HG02852 (cell line): ENCODE measurements at regions not wholly inside any gene's neighbourhood (a gene's known extent, or its start where the extent isn't known, plus 50 kb on each side); places are given as distances from the start of the nearest gene placed in this dataset.
"Not testable (repeated sequence)": the region's sequence is repeated elsewhere in the genome, so short reads cannot be mapped to it uniquely, and the experiment has no call there.

Experiments
- ATAC-seq: cut with Tn5 transposase; IDR thresholded peaks from one replicate; pipeline ENCODE4 v1.9.1; 2021; ENCODE audit warnings: mild to moderate bottlenecking, moderate library complexity; ENCODE audit not compliant: unreplicated experiment

DNA sequence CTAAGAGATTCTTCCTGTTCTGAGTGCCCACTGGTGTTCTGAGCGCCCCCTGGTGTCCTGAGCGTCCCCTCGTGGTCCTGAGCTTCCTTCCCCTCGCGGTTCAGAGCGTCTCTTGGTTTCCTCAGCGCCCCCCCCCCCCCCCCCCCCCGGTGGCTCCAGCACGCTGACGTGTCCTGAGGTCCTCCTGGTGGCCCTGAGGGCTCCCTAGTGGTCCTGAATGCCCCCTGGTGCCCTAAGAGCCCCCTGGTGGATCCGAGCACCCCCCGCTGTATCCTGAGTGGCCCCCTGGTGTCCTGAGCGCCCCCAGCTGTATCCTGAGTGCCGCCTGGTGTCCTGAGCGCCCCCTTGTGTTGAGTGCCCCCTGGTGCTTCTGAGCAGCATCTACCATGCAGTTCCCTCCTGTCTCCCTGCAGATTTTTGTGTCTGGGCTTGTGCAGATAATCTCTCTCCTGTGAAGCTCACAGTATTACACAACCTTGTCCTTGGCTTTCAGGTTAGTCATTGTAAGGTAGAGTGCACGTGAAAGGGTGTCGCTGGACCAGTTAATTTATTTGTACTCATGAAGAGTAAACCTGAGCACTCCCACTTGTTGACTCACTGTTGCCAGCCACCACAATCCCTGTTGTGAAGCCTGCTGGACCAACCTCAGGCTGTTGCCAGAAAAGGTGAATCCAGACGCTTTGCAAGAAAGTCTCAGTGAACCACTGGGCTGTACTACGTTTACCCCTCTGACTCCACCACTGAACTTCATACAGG lies 1168.4 kb downstream of the TMEM121 start:
- no peak for ATAC-seq

DNA sequence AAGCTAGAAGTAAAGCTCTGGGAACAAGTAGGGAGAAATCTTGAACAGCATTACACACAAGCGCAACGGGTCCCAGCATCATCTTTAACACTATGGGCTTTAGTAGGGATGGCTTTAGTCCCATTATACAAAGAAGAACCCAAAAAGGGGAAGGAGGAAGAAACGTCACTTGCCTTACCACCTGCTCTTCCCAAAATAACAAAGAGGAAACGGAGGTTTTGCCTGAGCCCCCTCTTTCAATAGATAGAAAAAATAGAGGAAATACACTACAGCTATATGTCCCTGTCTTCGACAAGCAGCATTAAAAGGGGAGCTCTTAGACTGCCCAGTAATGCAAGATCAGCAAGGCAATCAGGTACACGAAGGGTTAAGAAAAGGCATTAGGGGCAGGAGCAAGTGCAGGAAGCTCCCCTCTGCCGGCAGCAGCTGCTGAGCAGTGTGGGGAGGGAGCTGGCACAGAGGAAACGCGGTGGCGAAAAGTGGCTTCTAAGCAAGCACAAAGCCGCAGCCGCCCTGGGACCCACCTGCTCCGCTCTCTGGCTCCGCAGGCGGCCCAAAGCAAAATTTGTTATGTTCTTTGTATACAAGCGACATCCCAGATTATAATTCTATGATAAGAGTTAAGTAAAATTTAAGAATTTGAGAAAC lies 1172.4 kb downstream of the TMEM121 start:
- ATAC-seq = not testable (repeated sequence)

DNA sequence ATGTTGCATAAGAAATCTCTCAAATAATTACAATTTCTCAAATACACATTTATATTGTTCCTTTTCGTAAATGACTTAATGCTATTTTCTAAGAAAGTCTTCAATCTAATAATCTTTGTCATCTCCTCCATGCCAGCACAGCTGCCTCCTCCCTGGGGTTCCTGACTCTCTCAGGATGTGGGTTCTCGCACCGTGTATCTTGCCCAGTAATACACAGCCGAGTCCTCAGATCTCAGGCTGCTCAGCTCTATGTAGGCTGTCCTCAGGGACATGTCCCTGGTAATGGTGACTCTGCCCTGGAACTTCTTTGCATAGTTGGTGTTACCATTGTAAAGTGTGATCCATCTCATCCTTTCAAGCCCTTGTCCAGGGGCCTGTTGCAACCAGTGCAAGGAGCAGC lies 1177.3 kb downstream of the TMEM121 start:
- not testable (repeated sequence) for ATAC-seq

DNA sequence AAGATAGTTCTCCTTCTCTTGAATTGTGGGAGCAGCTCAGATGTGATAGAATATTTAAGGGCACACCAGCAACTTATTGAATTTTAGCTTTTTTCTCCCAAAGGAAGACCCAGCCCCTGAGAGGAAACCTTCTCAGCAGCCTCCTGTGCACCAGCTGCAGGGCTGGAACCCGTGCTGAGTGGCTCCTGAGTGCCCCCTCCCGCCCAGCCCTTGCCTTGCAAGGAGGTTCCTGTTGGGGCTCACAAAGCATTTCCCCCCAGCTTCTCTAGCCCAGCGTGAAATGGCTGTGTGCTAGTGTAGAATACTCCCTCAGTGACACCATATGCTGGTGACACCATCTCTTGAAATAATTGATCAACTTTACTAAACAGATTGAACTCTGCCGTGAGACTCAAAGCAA lies 1180.1 kb downstream of the TMEM121 start:
- not testable (repeated sequence) for ATAC-seq

DNA sequence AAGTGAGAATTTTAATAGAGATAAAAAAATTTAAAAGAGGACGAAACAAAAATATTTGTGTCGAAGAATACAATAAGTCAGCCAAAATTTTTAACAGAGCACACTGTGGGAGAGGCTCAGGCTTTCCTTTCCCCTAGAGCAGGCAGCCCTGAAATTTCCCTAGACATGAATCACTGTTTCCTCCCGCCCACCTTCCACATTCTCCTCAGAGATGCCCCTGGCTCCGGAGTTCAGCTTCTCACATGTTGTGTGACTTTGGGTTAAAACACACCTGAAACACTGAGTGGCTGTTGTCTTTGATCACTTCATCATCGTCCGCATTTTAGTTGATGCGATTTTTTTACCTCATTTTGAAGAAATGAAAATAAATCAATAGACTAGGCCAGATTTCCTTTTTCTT lies 1183.8 kb downstream of the TMEM121 start:
- not testable (repeated sequence) for ATAC-seq

DNA sequence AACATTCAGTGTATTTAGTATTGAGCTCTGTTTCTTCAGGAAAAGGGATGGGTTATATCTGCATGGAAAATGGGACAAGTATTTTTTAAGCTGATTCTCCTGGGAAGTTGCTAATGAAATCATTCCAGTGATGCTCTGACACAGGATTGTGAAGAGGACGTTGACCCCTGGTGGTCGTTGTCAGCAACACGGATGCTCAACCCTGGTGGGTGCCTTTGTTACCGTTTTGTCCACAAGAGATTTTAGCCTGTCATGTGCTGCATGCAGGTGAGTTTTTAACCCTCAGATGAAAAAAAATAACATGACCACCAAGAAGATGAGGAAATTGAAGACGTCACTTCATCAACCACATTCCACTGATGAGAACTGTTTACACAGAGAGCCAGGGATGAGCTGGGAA lies 1186.1 kb downstream of the TMEM121 start:
- not testable (repeated sequence) for ATAC-seq

DNA sequence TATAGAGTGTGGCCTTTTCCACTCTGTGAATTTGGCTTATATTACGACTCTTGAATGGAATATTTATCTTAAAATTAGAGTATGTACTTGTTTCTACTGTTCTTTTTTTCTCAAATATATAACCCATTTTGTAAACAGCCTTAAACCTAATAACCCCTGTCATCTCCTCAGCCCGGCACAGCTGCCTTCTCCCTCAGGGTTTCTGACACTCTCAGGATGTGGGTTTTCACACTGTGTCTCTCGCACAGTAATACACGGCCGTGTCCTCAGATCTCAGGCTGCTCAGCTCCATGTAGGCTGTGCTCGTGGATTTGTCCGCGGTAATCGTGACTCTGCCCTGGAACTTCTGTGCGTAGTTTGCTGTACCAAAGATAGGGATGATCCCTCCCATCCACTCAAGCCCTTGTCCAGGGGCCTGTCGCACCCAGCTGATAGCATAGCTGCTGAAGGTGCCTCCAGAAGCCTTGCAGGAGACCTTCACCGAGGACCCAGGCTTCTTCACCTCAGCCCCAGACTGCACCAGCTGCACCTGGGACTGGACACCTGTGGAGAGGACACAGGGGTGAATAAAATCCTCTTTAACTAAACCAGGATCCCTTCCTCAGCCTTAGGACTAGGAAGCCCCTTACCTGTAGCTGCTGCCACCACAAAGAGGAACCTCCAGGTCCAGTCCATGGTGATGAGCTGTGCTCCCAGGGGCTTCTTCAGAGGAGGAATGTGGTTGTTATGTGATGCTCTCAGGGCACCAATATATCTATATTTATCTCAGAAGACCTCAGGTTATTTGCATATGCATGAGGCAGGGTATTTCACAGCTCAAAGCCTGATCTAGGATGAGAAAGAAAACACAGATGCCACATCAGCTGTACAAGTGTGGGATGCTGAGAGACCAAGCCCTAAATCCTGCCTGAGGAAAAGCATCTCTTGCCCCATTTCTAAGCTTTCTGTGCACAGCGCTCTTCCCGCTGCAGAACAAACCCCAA lies 1188.4 kb downstream of the TMEM121 start:
- not testable (repeated sequence) for ATAC-seq

DNA sequence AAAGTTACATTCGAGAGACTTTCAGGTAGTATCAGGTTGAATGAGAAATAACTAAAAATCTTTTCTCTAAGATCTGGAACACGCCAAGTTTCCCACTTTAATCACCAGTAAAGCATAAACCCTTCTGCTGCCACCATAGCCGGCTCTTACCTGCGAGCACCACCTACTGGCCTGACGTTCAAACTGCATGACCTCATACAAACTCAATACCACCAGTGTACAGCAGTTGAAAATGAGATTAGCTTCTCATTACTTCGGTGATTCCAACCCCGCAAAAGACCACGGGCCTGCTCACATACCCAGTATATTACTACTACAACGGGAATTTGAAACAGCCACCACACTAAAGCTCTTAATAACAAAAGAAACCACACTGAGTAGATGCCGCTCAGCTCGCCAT lies 1191.2 kb downstream of the TMEM121 start:
- not testable (repeated sequence) for ATAC-seq

DNA sequence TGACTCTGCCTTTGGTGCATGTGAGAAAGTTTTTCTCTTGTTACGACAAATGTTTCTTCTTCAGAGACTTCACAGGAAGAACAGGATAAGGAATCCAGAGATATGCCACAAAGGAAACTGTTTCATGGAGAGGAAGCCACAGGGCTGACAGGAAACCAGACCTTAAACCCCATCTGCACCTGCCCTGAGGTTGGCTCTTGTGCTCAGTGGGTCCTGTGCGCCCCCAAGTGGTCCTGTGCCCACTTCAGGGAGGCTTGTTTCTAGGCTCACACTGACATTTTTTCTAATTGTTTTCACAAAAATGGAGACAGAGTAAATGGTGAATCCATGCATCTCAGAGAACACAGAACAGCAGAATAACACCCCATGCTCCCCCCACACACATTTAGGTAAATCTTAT lies 1193.5 kb downstream of the TMEM121 start:
- not testable (repeated sequence) for ATAC-seq

DNA sequence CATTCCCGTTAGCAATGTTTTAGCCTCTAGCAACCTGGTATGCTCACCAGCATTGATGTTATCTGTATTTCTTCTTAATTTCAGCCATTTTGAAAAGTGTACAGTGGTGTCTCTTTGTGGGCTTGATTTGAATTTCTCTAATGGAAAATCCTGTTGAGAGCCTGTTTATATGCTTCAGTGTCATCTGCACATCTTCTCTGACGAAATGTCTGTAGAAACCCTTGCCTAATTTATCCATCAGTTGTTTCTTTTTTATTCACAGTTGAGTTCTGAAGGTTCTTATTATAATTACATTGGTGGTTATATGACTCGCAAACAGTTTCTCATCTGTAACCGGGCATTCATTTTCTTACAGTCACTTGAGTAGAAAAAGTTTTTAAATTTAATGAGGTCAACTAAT lies 1195.5 kb downstream of the TMEM121 start:
- ATAC-seq = not testable (repeated sequence)

DNA sequence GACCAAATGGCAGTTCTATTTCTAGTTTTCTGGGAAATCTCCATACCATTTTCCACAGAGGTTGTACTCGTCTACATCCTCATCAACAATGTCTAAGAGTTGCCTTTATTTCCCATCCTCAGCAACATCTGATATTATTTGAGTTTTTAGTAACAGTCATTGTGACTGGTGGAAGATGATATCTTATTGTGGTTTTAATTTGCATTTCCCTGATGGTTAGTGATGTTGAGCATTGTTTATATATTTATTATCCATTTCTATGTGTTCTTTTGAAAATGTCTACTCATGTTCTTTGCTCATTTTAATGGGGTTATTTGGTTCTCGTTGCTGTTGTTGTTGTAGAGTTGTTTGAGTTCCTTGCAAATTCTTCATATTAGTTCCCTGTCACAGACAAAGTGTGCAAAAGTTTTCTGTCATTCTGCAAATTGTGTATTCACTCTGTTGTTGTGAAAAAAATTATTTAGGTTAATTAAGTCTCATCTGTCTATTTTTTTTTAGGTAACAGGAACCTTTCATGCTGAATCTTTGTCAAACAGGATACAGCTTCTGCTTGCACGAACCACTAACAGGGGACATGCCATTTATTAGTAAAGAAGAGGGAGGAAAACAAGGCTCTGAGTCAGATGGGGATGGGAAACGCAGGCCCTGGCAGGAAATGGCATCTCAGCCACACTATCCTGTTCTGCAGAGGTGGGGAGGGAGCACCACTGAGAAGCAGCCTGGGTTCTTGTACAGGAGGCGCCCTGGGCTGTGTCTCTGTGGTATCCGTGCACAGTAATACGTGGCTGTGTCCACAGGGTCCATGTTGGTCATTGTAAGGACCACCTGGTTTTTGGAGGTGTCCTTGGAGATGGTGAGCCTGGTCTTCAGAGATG lies 1196.7 kb downstream of the TMEM121 start:
- not testable (repeated sequence) for ATAC-seq

DNA sequence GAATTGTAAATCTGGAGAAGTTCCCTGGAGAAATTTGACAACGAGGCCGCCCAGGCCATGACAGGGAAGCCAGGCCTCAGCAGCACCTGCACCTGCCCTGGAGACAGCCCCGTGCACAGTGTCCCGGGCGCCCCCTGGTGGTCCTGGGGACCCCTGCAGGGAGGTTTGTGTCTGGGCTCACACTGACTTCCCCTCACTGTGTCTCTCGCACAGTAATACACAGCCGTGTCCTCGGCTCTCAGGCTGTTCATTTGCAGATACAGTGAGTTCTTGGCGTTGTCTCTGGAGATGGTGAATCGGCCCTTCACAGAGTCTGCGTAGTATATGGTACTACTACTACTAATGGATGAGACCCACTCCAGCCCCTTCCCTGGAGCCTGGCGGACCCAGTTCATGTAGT lies 1201.6 kb downstream of the TMEM121 start:
- ATAC-seq = not testable (repeated sequence)

DNA sequence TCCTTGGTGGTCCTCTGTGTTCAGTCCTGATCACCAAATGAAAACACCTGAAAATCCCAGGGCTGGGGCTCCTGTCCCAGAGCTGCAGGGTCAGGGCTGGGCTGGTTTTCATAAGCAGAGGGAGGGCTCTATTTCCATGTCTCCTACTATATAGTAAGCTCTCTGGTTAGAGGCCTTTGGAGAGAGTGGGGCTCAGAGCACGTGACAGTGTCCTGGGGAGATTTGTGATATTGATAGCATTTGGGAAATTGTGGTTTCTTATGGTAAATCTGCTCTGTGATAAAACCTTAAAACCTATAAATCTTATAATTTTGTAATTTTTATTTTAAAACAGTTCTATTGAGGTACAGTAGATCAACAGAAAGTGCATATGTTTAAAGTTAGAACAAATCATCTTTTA lies 1202.2 kb downstream of the TMEM121 start:
- ATAC-seq = no peak

DNA sequence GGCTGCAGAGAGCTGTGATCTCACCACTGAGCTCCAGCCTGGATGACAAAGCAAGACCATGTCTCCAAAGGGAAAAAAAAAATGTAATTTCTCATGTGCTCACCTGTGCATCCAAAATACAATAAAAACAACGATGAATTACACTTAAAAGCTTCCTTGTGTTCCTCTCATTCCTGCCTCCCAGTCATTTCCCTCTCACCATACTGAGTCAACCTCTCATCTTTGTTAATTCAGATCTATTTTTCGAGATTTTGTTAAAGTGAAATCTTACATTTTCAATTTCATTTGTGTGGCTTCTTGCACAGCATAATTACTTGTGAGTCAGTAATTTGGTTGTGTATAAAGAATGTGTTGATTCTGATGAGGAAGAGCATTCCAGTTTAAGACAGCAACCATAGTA lies 1203.2 kb downstream of the TMEM121 start:
- no peak for ATAC-seq

DNA sequence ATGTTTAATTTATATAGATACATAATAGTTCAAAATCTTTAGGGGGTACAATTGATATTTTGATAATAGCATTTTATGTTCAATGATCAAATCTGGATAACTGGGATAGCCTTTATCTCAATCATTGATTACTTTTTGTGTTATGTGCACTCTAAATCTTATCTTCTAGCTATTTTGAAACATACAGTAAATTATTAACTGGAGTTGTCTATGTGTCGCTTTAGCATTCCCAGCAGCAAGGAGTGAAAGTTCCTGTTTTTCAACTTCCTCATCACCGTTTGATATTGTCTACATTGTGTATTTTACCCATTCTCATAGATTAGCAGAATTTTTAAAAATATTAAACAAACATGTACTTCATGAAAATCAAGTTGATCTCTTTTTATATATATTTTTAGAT lies 1207.4 kb downstream of the TMEM121 start:
- no peak for ATAC-seq

DNA sequence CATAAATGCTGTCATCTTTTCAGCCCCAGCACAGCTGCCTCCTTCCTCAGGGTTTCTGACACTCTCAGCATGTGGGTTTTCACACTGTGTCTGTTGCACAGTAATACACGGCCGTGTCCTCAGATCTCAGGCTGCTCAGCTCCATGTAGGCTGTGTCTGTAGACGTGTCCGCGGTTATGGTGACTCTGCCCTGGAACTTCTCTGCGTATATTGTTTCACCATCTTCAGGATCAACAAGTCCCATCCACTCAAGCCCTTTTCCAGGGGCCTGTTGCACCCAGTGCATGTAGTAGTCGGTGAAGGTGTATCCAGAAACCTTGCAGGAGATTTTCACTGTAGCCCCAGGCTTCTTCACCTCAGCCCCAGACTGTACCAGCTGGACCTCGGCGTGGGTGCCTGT lies 1210.6 kb downstream of the TMEM121 start:
- no peak for ATAC-seq

DNA sequence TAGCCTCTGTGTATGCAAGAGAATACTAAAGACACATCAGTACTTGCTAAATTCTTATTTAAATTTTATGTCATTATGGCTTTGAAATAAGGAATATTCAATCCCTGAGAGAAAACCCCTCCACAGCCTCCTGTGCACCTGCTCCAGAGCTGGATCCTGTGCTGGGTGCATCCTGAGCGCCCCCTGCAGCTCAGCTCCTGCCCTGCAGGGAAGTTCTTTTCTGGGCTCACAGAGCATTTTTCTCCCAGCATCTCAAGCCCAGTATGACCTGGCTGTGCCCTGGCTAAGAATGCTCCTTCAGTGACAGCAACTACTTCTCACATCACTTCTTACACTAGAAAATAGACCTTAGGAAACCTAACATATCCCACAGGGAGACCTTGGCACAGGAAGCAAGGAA lies 1211.7 kb downstream of the TMEM121 start:
- ATAC-seq = no peak

DNA sequence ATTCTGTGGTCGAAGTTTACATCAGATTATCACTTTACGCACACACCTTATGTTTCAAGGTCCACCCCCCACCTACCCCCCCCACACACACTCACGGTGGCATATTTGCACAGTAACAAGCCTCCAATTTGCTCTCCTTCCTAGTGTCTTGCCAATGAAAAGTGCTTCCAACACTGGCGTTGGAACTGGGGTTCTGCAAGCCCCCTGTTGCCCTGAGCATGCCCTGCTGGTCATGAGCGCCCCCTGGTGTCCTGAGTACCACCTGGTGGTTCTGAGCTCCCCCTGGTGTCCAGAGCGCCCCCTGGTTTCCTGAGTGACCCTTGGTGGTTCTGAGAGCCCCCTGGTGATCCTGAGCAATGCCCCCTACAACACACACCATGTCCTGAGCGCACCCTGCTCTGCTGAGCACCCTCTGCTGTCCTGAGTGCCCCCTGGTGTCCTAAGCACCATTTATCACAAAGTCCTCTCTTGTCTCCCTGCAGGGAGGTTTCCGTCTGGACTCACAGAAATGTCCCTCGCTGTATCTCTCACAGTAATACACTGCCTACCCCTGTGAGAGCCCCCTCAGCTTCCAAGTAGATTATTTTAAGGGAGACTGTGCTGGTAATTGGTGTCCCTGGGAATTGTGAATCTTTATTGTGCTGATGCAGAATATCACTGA lies 1212.3 kb downstream of the TMEM121 start:
- not testable (repeated sequence) for ATAC-seq

DNA sequence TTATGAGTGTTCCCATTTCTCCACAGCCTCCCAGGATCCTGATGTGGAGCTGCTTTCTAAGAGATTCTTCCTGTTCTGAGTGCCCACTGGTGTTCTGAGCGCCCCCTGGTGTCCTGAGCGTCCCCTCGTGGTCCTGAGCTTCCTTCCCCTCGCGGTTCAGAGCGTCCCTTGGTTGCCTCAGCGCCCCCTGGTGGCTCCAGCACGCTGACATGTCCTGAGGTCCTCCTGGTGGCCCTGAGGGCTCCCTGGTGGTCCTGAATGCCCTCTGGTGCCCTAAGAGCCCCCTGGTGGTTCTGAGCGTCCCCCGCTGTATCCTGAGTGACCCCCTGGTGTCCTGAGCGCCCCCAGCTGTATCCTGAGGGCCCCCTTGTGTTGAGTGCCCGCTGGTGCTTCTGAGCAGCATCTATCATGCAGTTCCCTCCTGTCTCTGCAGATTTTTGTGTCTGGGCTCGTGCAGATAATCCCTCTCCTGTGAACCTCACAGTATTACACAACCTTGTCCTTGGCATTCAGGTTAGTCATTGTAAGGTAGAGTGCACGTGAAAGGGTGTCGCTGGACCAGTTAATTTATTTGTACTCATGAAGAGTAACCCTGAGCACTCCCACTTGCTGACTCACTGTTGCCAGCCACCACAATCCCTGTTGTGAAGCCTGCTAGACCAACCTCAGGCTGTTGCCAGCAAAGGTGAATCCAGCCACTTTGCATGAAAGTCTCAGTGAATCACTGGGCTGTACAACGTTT lies 1214.9 kb downstream of the TMEM121 start:
- peak; percentile 69 for ATAC-seq
